Body of pancreas (tissue), 4 donors: ENCODE measurements at regions not wholly inside any gene's neighbourhood (a gene's known extent, or its start where the extent isn't known, plus 50 kb on each side); places are given as distances from the start of the nearest gene placed in this dataset.

ENCODE experiments used
- POLR2A ChIP-seq, 3 donors: fragments of 450-650 bp; IDR thresholded peaks; one replicate each; pipeline ENCODE4 v1.6.1; 2016; ENCODE audit warnings: antibody characterized with exemption in 3 of 3, mild to moderate bottlenecking in 2 of 3
- TF ChIP-seq, protein P1 (sequence below), 7 experiments: fragments of 450-650 bp in 4 of 7; fragments of 200-600 bp in 3 of 7; sonication (generic) in 3 of 7; IDR thresholded peaks; one replicate each; pipeline ENCODE4 v1.5.1; 2016 to 2019; ENCODE audit warnings: antibody characterized with exemption in 7 of 7

GRCh38 chr13:30113983-30114570 is 193.3 kb downstream of the KATNAL1 start:
- TF ChIP-seq, protein P1, sequence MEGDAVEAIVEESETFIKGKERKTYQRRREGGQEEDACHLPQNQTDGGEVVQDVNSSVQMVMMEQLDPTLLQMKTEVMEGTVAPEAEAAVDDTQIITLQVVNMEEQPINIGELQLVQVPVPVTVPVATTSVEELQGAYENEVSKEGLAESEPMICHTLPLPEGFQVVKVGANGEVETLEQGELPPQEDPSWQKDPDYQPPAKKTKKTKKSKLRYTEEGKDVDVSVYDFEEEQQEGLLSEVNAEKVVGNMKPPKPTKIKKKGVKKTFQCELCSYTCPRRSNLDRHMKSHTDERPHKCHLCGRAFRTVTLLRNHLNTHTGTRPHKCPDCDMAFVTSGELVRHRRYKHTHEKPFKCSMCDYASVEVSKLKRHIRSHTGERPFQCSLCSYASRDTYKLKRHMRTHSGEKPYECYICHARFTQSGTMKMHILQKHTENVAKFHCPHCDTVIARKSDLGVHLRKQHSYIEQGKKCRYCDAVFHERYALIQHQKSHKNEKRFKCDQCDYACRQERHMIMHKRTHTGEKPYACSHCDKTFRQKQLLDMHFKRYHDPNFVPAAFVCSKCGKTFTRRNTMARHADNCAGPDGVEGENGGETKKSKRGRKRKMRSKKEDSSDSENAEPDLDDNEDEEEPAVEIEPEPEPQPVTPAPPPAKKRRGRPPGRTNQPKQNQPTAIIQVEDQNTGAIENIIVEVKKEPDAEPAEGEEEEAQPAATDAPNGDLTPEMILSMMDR (IDR thresholded peaks at IDR 0.05): no peak
- no peak for TF ChIP-seq POLR2A (IDR thresholded peaks at IDR 0.05)
